CD8-positive, alpha-beta memory T cell (primary cell): ENCODE measurements at regions not wholly inside any gene's neighbourhood (a gene's known extent, or its start where the extent isn't known, plus 50 kb on each side); places are given as distances from the start of the nearest gene placed in this dataset.

Experiments used
- CTCF ChIA-PET: fragments of 350-600 bp; sonication (Branson Sonifier 250); formaldehyde crosslinking; loops from one replicate; lab custom pipeline; 2021; ENCODE audit warnings: antibody characterized with exemption; lab: Charles Lee
- POLR2A ChIA-PET: fragments of 350-600 bp; sonication (Branson Sonifier 250); formaldehyde crosslinking; loops from one replicate; lab custom pipeline; 2021; ENCODE audit warnings: antibody characterized with exemption; lab: Charles Lee
- DNase-seq, 5 donors: peaks; one replicate each; pipeline versions ENCODE4 v3.0.0 to v3.0.0-alpha.2; 2020 to 2022; ENCODE audit warnings: mixed read lengths in 1 of 5
- H3K27ac ChIP-seq: one replicate; pipeline ENCODE4 v1.7.0; 2013; ENCODE audit warnings: low read depth, mild to moderate bottlenecking, low read length, moderate library complexity
- H3K27me3 ChIP-seq: 2 replicates; pipeline ENCODE4 v1.7.0; 2013; ENCODE audit warnings: low read length, mild to moderate bottlenecking; ENCODE audit not compliant: insufficient read depth, poor library complexity, severe bottlenecking
- H3K36me3 ChIP-seq: 2 replicates; pipeline ENCODE4 v1.7.0; 2013; ENCODE audit warnings: mild to moderate bottlenecking, low read length, moderate library complexity; ENCODE audit not compliant: insufficient read depth
- H3K4me1 ChIP-seq: 2 replicates; pipeline ENCODE4 v1.7.0; 2013; ENCODE audit warnings: mild to moderate bottlenecking, low read length, moderate library complexity; ENCODE audit not compliant: insufficient read depth
- H3K4me3 ChIP-seq: 2 replicates; pipeline ENCODE4 v1.7.0; 2013; ENCODE audit warnings: mild to moderate bottlenecking, low read length
- H3K9me3 ChIP-seq: 2 replicates; pipeline ENCODE4 v1.7.0; 2013; ENCODE audit warnings: mild to moderate bottlenecking, low read length
- H3K27ac Mint-ChIP-seq, 8 donors: one replicate each; pipeline ENCODE4 v1.8.0; 2020 to 2021; ENCODE audit warnings: mixed read lengths in 8 of 8, mild to moderate bottlenecking in 6 of 8, inconsistent platforms in 3 of 8, moderate library complexity in 3 of 8
- H3K27me3 Mint-ChIP-seq, 2 donors: one replicate each; pipeline ENCODE4 v1.8.0; 2020 to 2021; ENCODE audit warnings: mixed read lengths in 2 of 2, mild to moderate bottlenecking in 1 of 2, moderate library complexity in 1 of 2
- H3K36me3 Mint-ChIP-seq, 3 donors: one replicate each; pipeline ENCODE4 v1.8.0; 2020 to 2021; ENCODE audit warnings: mixed read lengths in 3 of 3, inconsistent platforms in 1 of 3, mild to moderate bottlenecking in 1 of 3
- H3K4me1 Mint-ChIP-seq, 3 donors: one replicate each; pipeline ENCODE4 v1.8.0; 2020 to 2021; ENCODE audit warnings: mixed read lengths in 3 of 3, inconsistent platforms in 1 of 3, mild to moderate bottlenecking in 1 of 3
- H3K4me3 Mint-ChIP-seq, 7 donors: one replicate each; pipeline ENCODE4 v1.8.0; 2020 to 2021; ENCODE audit warnings: mixed read lengths in 7 of 7, mild to moderate bottlenecking in 6 of 7, moderate library complexity in 4 of 7, inconsistent platforms in 2 of 7
- H3K9me3 Mint-ChIP-seq, 5 donors: one replicate each; pipeline ENCODE4 v1.8.0; 2020 to 2022; ENCODE audit warnings: mixed read lengths in 5 of 5, mild to moderate bottlenecking in 3 of 5, moderate library complexity in 2 of 5, inconsistent platforms in 1 of 5

DNA sequence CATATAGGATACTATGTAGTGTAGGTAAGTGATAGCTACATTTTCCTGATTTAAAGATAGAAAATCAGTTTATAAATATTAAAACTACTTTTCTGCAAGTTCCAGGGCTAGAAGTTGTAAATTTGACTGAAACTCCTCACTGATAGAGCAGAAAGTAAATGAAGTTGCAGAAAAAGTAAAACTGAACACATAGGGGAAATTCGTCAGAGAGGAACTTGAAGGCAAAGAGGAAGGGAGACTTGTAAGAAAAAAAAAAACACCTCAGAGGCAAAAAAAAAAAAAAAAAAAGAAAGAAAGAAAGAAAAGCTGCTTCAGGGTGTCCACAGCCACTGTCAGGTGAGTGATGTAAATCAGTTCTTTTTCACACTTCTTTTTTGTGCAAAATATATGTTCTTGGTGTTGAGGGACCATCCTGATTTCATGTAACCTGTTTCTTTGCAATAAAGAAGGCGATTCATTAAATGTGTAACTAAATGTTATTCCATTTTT lies 336.2 kb upstream of the ZNF462 start:
- Histone ChIP-seq H3K27ac (no peak overlapping the region), H3K27me3 (no peaks in the 10 kb centered on the region), H3K36me3 (no peaks in the 10 kb centered on the region), H3K4me3 (no peak overlapping the region), H3K4me1 (no peaks in the 10 kb centered on the region), H3K9me3 (no peaks in the 10 kb centered on the region)
- no peak overlapping the region for H3K27ac Mint-ChIP-seq
- CTCF ChIA-PET = no interaction called here
- H3K4me3 Mint-ChIP-seq = no peak overlapping the region
- no peaks in the 10 kb centered on the region for H3K4me1 Mint-ChIP-seq
- H3K27me3 Mint-ChIP-seq = no peaks in the 10 kb centered on the region
- H3K9me3 Mint-ChIP-seq = peaks cover 0 to 27% (median 10%) of the 10 kb centered on the region in 5 donors
- POLR2A ChIA-PET = no interaction called here
- H3K36me3 Mint-ChIP-seq = no peaks in the 10 kb centered on the region
- no peak for DNase-seq

DNA sequence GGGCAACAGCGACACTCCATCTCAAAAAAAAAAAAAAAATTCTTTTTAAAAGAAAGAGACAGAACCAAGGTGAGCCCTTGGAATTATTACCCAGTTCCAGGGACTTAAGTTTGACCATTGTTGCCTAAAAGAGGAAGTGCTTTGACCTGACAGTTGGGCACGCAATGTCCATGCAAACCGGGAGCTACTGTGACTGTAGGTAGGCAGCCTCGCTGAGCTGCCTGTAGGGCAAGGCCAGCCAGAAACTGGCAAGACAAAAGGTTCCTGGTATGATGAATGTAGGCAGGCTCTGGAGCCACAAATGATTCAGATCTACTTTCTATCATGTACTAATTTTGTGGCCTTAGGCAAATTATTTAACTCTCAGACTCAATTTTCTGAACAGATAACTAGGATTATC lies 334.8 kb upstream of the ZNF462 start:
- Histone ChIP-seq H3K4me1 (no peaks in the 10 kb centered on the region), H3K27me3 (no peaks in the 10 kb centered on the region), H3K4me3 (no peak overlapping the region), H3K9me3 (no peaks in the 10 kb centered on the region), H3K27ac (no peak overlapping the region), H3K36me3 (no peaks in the 10 kb centered on the region)
- CTCF ChIA-PET = no interaction called here
- DNase-seq = no peak
- Mint-ChIP-seq H3K4me3 (no peak overlapping the region), H3K9me3 (peaks cover 3 to 19% (median 8%) of the 10 kb centered on the region in 5 donors), H3K4me1 (no peaks in the 10 kb centered on the region), H3K27me3 (no peaks in the 10 kb centered on the region), H3K36me3 (no peaks in the 10 kb centered on the region), H3K27ac (no peak overlapping the region)
- POLR2A ChIA-PET = no interaction called here

DNA sequence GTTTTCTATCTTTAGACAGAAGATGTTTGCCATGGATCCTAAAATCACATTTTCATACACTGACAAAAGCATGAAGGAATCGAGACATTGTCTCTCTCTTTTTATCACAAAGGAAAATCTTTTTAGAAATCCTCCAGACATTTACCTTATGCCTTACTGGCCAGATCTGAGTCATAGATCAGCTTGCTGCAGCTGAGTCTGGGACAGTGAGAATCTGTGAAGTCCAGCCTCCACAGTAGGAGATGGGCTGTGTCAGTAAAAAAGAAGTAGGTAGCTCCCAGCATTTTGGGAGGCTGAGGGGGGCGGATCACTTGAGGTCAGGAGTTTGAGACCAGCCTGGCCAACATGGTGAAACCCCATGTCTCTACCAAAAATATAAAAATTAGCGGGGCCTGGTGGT lies 333.4 kb upstream of the ZNF462 start:
- CTCF ChIA-PET = no interaction called here
- POLR2A ChIA-PET = no interaction called here
- H3K27ac Mint-ChIP-seq = no peak overlapping the region
- Histone ChIP-seq H3K4me3 (no peak overlapping the region), H3K36me3 (no peaks in the 10 kb centered on the region), H3K27ac (no peak overlapping the region), H3K27me3 (no peaks in the 10 kb centered on the region), H3K4me1 (no peaks in the 10 kb centered on the region), H3K9me3 (no peaks in the 10 kb centered on the region)
- H3K27me3 Mint-ChIP-seq = no peaks in the 10 kb centered on the region
- peaks cover 5 to 11% (median 9%) of the 10 kb centered on the region in 5 donors for H3K9me3 Mint-ChIP-seq
- H3K36me3 Mint-ChIP-seq = no peaks in the 10 kb centered on the region
- H3K4me3 Mint-ChIP-seq = no peak overlapping the region
- DNase-seq = no peak
- H3K4me1 Mint-ChIP-seq = no peaks in the 10 kb centered on the region

DNA sequence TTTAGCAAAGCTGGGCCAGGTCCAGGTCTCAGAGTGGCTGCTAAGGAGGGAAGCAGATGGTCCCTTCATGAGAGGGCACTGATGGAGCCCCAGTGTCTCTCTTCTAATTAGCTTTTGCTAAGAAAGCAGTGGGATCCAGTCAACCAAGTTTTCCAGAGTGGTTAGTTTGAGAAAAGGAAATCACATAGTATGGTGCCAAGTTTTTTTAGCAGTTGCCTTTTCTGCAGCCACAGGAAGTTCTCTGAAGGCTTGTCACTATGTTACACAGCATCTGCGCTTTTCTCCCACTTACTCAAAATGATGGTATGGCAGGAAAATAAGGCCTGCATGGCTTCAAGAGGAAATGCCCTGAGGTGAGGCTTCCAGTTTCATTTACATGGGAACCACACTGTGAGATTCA lies 331.5 kb upstream of the ZNF462 start:
- H3K9me3 ChIP-seq = peaks cover 2% of the 10 kb centered on the region
- no peaks in the 10 kb centered on the region for H3K27me3 ChIP-seq
- no peaks in the 10 kb centered on the region for H3K27me3 Mint-ChIP-seq
- DNase-seq = no peak
- H3K36me3 ChIP-seq = no peaks in the 10 kb centered on the region
- POLR2A ChIA-PET = no interaction called here
- H3K27ac Mint-ChIP-seq = no peak overlapping the region
- CTCF ChIA-PET = no interaction called here
- H3K27ac ChIP-seq = no peak overlapping the region
- peaks cover 5 to 9% (median 9%) of the 10 kb centered on the region in 5 donors for H3K9me3 Mint-ChIP-seq
- H3K4me3 Mint-ChIP-seq = no peak overlapping the region
- H3K36me3 Mint-ChIP-seq = no peaks in the 10 kb centered on the region
- H3K4me3 ChIP-seq = no peak overlapping the region
- no peaks in the 10 kb centered on the region for H3K4me1 ChIP-seq
- no peaks in the 10 kb centered on the region for H3K4me1 Mint-ChIP-seq

DNA sequence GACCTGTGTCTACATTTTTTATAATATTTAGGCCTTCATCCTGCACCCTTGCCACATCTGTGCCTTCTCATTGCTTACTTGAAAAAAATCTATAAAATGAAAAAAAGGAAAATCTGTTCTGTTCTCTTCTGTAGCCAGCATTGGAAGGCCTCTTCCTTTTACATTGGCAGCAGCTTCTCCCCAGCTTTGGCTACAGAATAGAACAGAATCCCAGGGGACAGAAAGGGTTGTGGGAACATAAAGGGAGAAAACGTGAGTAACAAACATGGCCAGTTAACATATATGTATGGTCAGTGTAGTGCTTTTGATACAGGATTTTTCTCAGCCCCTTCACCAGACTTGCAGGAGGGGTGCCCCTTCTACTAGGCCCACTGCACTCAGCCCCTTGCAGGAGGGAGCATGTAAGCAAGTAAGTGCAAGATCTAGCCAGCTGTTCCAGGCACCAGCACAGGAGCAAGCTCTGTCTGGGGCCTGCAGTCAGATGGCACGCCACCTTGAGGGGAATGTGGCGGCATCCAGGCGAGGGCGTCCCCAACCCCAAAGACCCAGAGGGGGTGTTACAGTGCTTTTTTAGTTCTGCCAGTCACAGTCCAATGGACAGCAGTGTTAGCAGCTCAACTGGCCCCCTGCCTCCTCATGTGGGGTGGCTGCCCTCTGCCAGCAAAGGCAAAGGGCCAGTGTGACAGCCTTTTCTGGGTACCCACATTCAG lies 330.5 kb upstream of the ZNF462 start:
- Mint-ChIP-seq H3K27me3 (no peaks in the 10 kb centered on the region), H3K36me3 (no peaks in the 10 kb centered on the region), H3K9me3 (peaks cover 4 to 14% (median 7%) of the 10 kb centered on the region in 5 donors), H3K4me3 (no peak overlapping the region), H3K4me1 (no peaks in the 10 kb centered on the region), H3K27ac (no peak overlapping the region)
- Histone ChIP-seq H3K27me3 (no peaks in the 10 kb centered on the region), H3K4me1 (no peaks in the 10 kb centered on the region), H3K9me3 (peaks cover 3% of the 10 kb centered on the region), H3K27ac (no peak overlapping the region), H3K4me3 (no peak overlapping the region), H3K36me3 (no peaks in the 10 kb centered on the region)
- CTCF ChIA-PET = no interaction called here
- DNase-seq = no peak
- POLR2A ChIA-PET = no interaction called here

DNA sequence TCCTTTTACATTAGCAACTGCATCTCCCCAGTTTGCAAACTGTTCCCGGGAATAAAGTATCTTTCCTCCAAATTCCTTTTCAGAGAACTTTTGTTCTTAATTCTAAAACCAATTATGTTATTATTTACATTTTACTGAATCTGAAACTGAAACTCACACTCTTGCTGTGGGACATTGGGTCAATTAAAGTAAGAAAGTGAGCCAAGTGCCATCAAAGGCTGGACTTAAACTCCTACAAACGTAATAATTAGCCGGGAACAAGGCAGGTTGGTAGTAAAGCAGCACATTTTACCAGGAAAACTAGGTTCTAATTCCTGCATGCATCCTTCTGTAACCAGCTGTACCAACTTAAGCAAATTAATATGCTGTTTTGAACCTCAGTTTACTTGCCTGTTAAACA lies 328.2 kb upstream of the ZNF462 start:
- H3K9me3 ChIP-seq = peaks cover 3% of the 10 kb centered on the region
- no peak overlapping the region for H3K4me3 Mint-ChIP-seq
- no peak for DNase-seq
- no peaks in the 10 kb centered on the region for H3K4me1 Mint-ChIP-seq
- POLR2A ChIA-PET = no interaction called here
- CTCF ChIA-PET = no interaction called here
- H3K27ac ChIP-seq = no peak overlapping the region
- no peaks in the 10 kb centered on the region for H3K27me3 ChIP-seq
- peaks cover 2 to 9% (median 5%) of the 10 kb centered on the region in 5 donors for H3K9me3 Mint-ChIP-seq
- no peak overlapping the region for H3K27ac Mint-ChIP-seq
- H3K27me3 Mint-ChIP-seq = no peaks in the 10 kb centered on the region
- H3K36me3 Mint-ChIP-seq = no peaks in the 10 kb centered on the region
- no peak overlapping the region for H3K4me3 ChIP-seq
- H3K4me1 ChIP-seq = no peaks in the 10 kb centered on the region
- no peaks in the 10 kb centered on the region for H3K36me3 ChIP-seq

DNA sequence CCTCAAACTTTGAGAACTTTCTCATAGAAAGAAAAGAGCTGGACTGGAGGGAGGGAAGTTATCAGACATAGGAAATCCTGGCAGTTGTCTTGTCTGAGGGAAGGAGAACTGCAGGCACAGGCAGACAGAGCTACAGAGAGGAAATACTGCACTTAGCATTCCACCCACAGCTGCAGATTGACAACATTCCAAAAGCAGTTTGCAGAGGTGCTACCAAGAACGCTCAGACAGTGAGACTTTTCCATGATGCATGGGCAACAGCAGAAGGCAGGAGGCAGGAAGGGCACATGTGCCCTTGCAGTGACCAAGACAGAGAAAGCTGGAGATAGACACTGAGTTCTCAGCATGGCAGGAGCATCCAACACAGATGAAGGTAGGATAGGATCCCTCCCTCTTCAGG lies 327.5 kb upstream of the ZNF462 start:
- Mint-ChIP-seq H3K4me1 (no peaks in the 10 kb centered on the region), H3K27me3 (no peaks in the 10 kb centered on the region), H3K36me3 (no peaks in the 10 kb centered on the region), H3K9me3 (peaks cover 0 to 9% (median 5%) of the 10 kb centered on the region in 5 donors), H3K4me3 (no peak overlapping the region), H3K27ac (no peak overlapping the region)
- CTCF ChIA-PET = no interaction called here
- DNase-seq = no peak
- Histone ChIP-seq H3K36me3 (no peaks in the 10 kb centered on the region), H3K27ac (no peak overlapping the region), H3K4me1 (no peaks in the 10 kb centered on the region), H3K4me3 (no peak overlapping the region), H3K9me3 (peaks cover 3% of the 10 kb centered on the region), H3K27me3 (no peaks in the 10 kb centered on the region)
- POLR2A ChIA-PET = no interaction called here

DNA sequence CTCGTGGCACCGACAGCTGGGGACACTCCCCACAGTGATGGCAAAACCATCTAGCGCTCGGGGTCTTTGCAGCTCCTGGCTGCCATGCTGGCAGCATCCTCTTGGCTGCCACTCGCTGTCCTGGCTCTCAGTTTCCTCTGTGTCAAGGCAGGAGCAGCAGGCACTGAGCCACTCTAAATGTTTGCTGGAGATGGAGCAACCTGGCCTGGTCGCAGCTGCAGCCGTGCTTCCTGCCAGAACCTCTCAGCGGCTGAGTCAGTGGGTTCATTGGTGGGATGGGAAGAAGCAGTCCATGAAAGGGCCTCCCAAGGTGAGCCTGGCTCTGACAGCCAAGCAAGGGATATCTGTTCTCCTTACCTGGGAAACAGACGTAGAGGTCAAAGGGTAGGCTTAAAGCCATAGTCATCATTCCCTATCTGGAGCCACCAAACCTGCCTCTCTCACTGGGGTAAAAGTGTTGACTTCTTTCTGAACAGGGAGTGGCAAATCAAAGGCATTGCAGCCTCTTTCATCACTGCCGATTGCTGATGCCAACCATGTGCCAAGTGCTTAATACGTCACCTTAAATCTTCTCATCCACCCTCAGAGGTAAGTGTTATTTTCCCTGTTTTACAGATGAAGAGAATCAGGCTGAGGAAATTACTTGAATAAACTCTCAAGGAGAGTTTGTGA lies 304.8 kb upstream of the ZNF462 start:
- Mint-ChIP-seq H3K4me3 (no peak overlapping the region), H3K27ac (no peak overlapping the region), H3K4me1 (no peaks in the 10 kb centered on the region), H3K36me3 (no peaks in the 10 kb centered on the region), H3K27me3 (peaks cover 0 to 3% of the 10 kb centered on the region in 2 donors), H3K9me3 (peaks cover 3 to 27% (median 12%) of the 10 kb centered on the region in 5 donors)
- ChIA-PET CTCF (no interaction called here), POLR2A (no interaction called here)
- Histone ChIP-seq H3K27me3 (no peaks in the 10 kb centered on the region), H3K4me3 (no peak overlapping the region), H3K36me3 (no peaks in the 10 kb centered on the region), H3K9me3 (no peaks in the 10 kb centered on the region), H3K27ac (no peak overlapping the region), H3K4me1 (no peaks in the 10 kb centered on the region)
- DNase-seq = peak in 1 of 5 donors; percentile 23
